ENCODE measurements at regions not wholly inside any gene's neighbourhood (a gene's known extent, or its start where the extent isn't known, plus 50 kb on each side); places are given as distances from the start of the nearest gene placed in this dataset.

DNA sequence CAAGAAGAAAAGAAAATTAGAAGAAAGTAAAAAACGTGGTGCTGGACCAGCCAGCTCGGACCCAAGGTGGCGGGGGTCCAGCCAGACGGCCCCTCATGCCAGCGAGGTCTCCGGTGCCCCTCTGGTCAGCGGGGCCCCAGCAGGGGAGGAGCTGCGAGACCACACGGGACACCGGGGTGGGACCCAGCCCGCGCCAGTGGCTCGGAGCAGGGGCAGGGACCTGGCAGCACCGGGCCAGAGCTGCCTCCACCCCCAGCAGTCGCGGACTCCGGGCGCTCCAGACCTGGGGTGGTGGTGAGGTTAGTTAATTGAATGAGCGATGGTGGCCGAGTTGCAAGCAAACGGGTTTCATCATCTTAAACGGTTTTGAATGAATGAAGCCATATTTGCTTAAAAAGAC is 289.9 kb upstream of the MC4R start:
- TF ChIP-seq CTCF (conservative IDR thresholded peaks at IDR 0.05; ENCODE audit: low read depth, low read length) (no peak), POLR2A (IDR thresholded peaks at IDR 0.05; ENCODE audit: low read depth, low read length) (no peak), RAD21 (IDR thresholded peaks at IDR 0.05; ENCODE audit: low read length) (no peak), SMC3 (IDR thresholded peaks at IDR 0.05; ENCODE audit: low read depth, low read length) (no peak), RFX5 (IDR thresholded peaks at IDR 0.05; ENCODE audit: low read depth, low read length) (no peak), RCOR1 (IDR thresholded peaks at IDR 0.05; ENCODE audit: insufficient replicate concordance, low read length) (no peak), CEBPB (IDR thresholded peaks at IDR 0.05; ENCODE audit: low read depth, low read length) (no peak), CHD1 (IDR thresholded peaks at IDR 0.05; ENCODE audit: low read depth, low read length) (no peak)
- TF ChIP-seq, protein P1, sequence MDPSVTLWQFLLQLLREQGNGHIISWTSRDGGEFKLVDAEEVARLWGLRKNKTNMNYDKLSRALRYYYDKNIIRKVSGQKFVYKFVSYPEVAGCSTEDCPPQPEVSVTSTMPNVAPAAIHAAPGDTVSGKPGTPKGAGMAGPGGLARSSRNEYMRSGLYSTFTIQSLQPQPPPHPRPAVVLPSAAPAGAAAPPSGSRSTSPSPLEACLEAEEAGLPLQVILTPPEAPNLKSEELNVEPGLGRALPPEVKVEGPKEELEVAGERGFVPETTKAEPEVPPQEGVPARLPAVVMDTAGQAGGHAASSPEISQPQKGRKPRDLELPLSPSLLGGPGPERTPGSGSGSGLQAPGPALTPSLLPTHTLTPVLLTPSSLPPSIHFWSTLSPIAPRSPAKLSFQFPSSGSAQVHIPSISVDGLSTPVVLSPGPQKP (IDR thresholded peaks at IDR 0.05; ENCODE audit: borderline replicate concordance, low read depth, low read length) = no peak

Measured in IMR-90 (cell line).